Common myeloid progenitor, CD34-positive (primary cell): ENCODE measurements at regions not wholly inside any gene's neighbourhood (a gene's known extent, or its start where the extent isn't known, plus 50 kb on each side); places are given as distances from the start of the nearest gene placed in this dataset.

Experiments
- CTCF ChIA-PET: fragments of 350-600 bp; sonication (Branson Sonifier 250); formaldehyde crosslinking; loops from one replicate; lab custom pipeline; 2021; ENCODE audit warnings: antibody characterized with exemption; lab: Charles Lee
- POLR2A ChIA-PET: fragments of 350-600 bp; sonication (Branson Sonifier 250); formaldehyde crosslinking; loops from one replicate; lab custom pipeline; 2021; ENCODE audit warnings: antibody characterized with exemption; lab: Charles Lee
- DNase-seq, 3 donors: peaks; one replicate each; pipeline versions ENCODE4 v3.0.0 to v3.0.0-alpha.2; 2013
- H3K27ac ChIP-seq, 2 experiments: 1 replicate in 1 of 2; 2 replicates in 1 of 2; pipeline ENCODE4 v1.7.0; 2013; ENCODE audit warnings: inconsistent platforms in 2 of 2, low read length in 2 of 2, mild to moderate bottlenecking in 2 of 2, low read depth in 1 of 2, moderate library complexity in 1 of 2; ENCODE audit not compliant: severe bottlenecking in 2 of 2, insufficient read depth in 1 of 2, poor library complexity in 1 of 2
- H3K27me3 ChIP-seq, 5 experiments: replicated peaks in 2 of 5; 1 replicate in 3 of 5; 2 replicates in 2 of 5; pipeline versions ENCODE4 v1.6.1 to v1.7.0; 2013; ENCODE audit warnings: low read length in 4 of 5, mild to moderate bottlenecking in 2 of 5, moderate library complexity in 2 of 5, inconsistent platforms in 1 of 5; ENCODE audit not compliant: insufficient read depth in 5 of 5, control insufficient read depth in 4 of 5
- H3K36me3 ChIP-seq, 4 experiments: 1 replicate in 2 of 4; 2 replicates in 2 of 4; pipeline versions ENCODE4 v1.6.1 to v1.7.0; 2013; ENCODE audit warnings: low read length in 3 of 4, control low read depth in 1 of 4, mild to moderate bottlenecking in 1 of 4; ENCODE audit not compliant: control insufficient read depth in 4 of 4, insufficient read depth in 4 of 4
- H3K4me1 ChIP-seq, 4 experiments: 1 replicate in 3 of 4; 2 replicates in 1 of 4; pipeline versions ENCODE4 v1.6.1 to v1.7.1; 2013; ENCODE audit warnings: low read length in 3 of 4, mild to moderate bottlenecking in 3 of 4, control low read depth in 1 of 4, inconsistent platforms in 1 of 4, moderate library complexity in 1 of 4; ENCODE audit not compliant: control insufficient read depth in 4 of 4, insufficient read depth in 4 of 4; ENCODE audit errors: control extremely low read depth in 1 of 4
- H3K4me3 ChIP-seq, 7 experiments: 1 replicate in 4 of 7; 2 replicates in 3 of 7; pipeline versions ENCODE4 v1.5.1 to v1.7.0; 2013; ENCODE audit warnings: mild to moderate bottlenecking in 7 of 7, low read length in 6 of 7, moderate library complexity in 6 of 7, inconsistent platforms in 2 of 7, low read depth in 2 of 7, control low read depth in 1 of 7; ENCODE audit not compliant: insufficient read depth in 4 of 7, control insufficient read depth in 1 of 7; ENCODE audit errors: extremely low read depth in 1 of 7
- H3K9me3 ChIP-seq, 5 experiments: 1 replicate in 4 of 5; 2 replicates in 1 of 5; pipeline versions ENCODE4 v1.6.1 to v1.7.1; 2013; ENCODE audit warnings: low read length in 4 of 5, mild to moderate bottlenecking in 2 of 5, inconsistent platforms in 1 of 5, low read depth in 1 of 5, moderate library complexity in 1 of 5; ENCODE audit not compliant: control insufficient read depth in 4 of 5, insufficient read depth in 2 of 5; ENCODE audit errors: control extremely low read depth in 1 of 5
- WGBS: methylation state at CpG from one replicate; pipeline ENCODE4 v1.1.5; 2013; ENCODE audit not compliant: insufficient coverage; 5-methylcytosine and 5-hydroxymethylcytosine counted together

GRCh38 chr13:111611651-111612050 is 291.2 kb downstream of the TEX29 start:
- no peak for DNase-seq
- Histone ChIP-seq H3K4me1 (peaks cover 0 to 16% (median 13%) of the 10 kb centered on the region in 4 experiments), H3K27ac (no peak overlapping the region), H3K36me3 (no peaks in the 10 kb centered on the region), H3K9me3 (peaks cover 0 to 5% (median 2%) of the 10 kb centered on the region in 5 experiments), H3K4me3 (no peak overlapping the region), H3K27me3 (no peaks in the 10 kb centered on the region)
- WGBS: 100% methylated on average over 4 of the region's 6 CpGs
- CTCF ChIA-PET: no interaction called here
- POLR2A ChIA-PET: no interaction called here

DNA sequence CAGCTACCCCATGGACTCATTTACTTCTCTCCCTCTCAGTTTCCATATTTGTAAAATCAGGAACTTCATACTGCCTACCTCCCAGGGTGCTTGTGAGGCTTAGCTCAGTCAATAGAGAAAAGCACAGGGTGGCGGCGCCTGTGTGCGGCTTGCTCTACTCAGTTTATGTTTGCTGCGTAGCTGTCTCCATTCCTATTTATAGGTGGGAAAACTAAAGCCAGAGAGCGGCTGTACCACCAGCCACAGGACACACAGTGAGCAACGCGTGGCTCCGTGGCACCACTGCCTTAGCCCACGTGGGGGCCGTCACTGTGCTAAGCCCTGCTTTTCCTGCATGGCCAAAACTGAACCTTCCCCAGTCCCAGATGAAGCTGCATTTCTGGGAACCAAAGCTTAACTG is 292.4 kb downstream of the TEX29 start:
- Histone ChIP-seq H3K4me3 (no peak overlapping the region), H3K4me1 (peaks cover 0 to 16% (median 13%) of the 10 kb centered on the region in 4 experiments), H3K36me3 (no peaks in the 10 kb centered on the region), H3K27ac (no peak overlapping the region), H3K9me3 (peaks cover 0 to 5% (median 2%) of the 10 kb centered on the region in 5 experiments), H3K27me3 (no peaks in the 10 kb centered on the region)
- ChIA-PET POLR2A (no interaction called here), CTCF (interaction anchor here (1.8 kb wide), 1 partner anchor 17 kb away, joined by 3 read pairs; no protein-coding TSS in a partner anchor)
- no peak for DNase-seq
- 96% methylated on average over 10 of the region's 10 CpGs for WGBS

DNA sequence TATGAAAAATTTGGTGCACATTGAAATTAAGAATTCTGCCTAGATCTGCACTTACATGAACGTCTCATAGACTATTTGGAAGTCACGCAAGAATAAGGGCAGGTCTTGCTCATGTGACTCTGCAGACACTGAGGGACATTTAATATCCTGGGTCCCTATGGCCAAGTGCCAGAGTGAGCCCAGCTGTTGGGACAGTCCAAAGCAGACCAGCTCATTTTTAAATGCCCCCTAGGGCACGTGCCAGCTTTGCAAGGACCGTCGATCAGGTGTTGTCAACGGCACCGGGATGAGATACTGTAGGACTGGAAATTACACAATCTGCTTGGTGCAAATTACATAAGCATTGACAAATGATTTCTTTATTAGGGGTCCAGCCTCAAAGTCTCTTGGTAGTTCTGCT is 293.6 kb downstream of the TEX29 start:
- Histone ChIP-seq H3K4me1 (peaks cover 0 to 16% (median 13%) of the 10 kb centered on the region in 4 experiments), H3K36me3 (no peaks in the 10 kb centered on the region), H3K27me3 (no peaks in the 10 kb centered on the region), H3K27ac (no peak overlapping the region), H3K9me3 (peaks cover 0 to 5% (median 2%) of the 10 kb centered on the region in 5 experiments), H3K4me3 (no peak overlapping the region)
- POLR2A ChIA-PET: no interaction called here
- CTCF ChIA-PET: interaction anchor here (1.1 to 1.8 kb wide), 2 partner anchors 14 to 18 kb away, joined by 3 read pairs; no protein-coding TSS in a partner anchor
- no peak for DNase-seq
- WGBS: 79% methylated on average over 4 of the region's 7 CpGs

DNA sequence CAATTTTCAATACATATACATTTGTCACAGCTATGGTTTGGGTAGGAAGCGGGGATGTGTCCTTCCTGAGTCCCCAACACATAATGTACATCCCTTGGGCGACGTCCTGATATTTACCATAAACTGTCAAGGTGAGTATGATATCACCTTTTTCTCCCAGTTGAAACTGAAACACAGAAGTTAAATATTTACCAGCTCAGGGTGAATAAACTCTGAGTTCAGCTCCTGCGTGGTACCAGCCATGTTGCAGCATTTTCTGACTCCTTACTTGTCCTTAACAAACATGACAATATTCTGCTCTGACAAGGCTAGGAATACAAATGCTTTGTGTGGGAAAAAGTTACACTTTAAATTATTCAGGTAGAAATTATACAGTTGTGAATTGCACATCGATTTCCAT is 294.2 kb downstream of the TEX29 start:
- ChIA-PET POLR2A (interaction anchor here (0.6 kb wide), 1 partner anchor 8 kb away, joined by 3 read pairs; no protein-coding TSS in a partner anchor), CTCF (interaction anchor here (1.1 kb wide), 1 partner anchor 13 kb away, joined by 3 read pairs; no protein-coding TSS in a partner anchor)
- Histone ChIP-seq H3K9me3 (peaks cover 0 to 5% (median 2%) of the 10 kb centered on the region in 5 experiments), H3K4me1 (peaks cover 0 to 14% (median 12%) of the 10 kb centered on the region in 4 experiments), H3K27me3 (no peaks in the 10 kb centered on the region), H3K27ac (no peak overlapping the region), H3K36me3 (no peaks in the 10 kb centered on the region), H3K4me3 (no peak overlapping the region)
- DNase-seq: no peak
- 100% methylated on average over 3 of the region's 5 CpGs for WGBS

DNA sequence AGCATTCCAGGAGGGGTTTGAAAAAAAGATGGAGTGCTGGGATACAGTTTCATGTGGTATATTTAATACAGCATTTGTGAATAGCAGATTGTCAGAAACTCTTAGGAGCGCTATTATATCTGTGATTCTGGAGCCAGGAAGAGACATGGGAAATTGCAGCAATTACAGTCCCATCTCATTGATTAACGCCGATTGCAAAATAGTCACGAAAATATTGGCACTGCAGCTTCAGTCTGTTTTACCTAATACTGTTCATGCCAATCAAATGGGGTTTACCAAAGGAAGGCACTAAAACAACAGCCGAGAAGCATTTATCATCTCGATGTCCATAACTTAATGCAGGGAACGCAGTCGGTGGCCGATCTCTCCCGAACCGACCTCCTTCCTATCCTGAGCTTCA is 295.8 kb downstream of the TEX29 start:
- ChIA-PET CTCF (no interaction called here), POLR2A (no interaction called here)
- Histone ChIP-seq H3K27ac (no peak overlapping the region), H3K9me3 (peaks cover 0 to under 1% (median 0%) of the 10 kb centered on the region in 5 experiments), H3K36me3 (no peaks in the 10 kb centered on the region), H3K4me1 (peaks cover 0 to under 1% (median 0%) of the 10 kb centered on the region in 4 experiments), H3K4me3 (no peak overlapping the region), H3K27me3 (no peaks in the 10 kb centered on the region)
- no peak for DNase-seq
- 99% methylated on average over 6 of the region's 11 CpGs for WGBS

- H3K4me1 ChIP-seq: no peaks in the 10 kb centered on the region
- ChIA-PET CTCF (no interaction called here), POLR2A (interaction anchor here (0.7 kb wide), 1 partner anchor 719 kb away, joined by 4 read pairs; no protein-coding TSS in a partner anchor)
- H3K27me3 ChIP-seq: no peaks in the 10 kb centered on the region
- H3K36me3 ChIP-seq: no peaks in the 10 kb centered on the region
- H3K4me3 ChIP-seq: no peak overlapping the region
- WGBS: 100% methylated on average over 6 of the region's 6 CpGs
- DNase-seq: no peak
- H3K27ac ChIP-seq: no peak overlapping the region
- no peaks in the 10 kb centered on the region for H3K9me3 ChIP-seq
Observed at GRCh38 chr13:111620166-111620565, 299.7 kb downstream of the TEX29 start.

DNA sequence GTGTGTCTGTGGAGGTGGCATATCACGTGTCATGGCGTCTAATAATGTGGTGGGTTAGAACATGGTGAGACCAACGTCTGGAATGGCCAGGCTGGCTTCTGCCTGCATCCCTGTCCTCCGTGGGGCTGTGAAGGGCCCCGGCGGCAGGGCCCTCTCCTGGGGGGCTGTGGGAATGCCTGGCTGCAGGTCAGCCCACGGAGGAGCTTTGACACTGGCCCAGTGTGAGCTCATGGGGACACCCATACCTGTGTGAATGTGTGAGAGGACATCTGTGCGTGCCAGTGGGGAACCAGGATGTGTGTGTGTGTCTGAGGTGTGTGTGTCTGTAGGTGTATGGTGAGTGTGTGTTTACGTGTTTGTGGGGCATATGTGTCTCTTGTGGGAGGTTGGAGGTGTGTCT is 300.1 kb downstream of the TEX29 start:
- no peaks in the 10 kb centered on the region for H3K4me1 ChIP-seq
- WGBS: 96% methylated on average over 8 of the region's 9 CpGs

More for the DNA sequence above, 300.1 kb downstream of the TEX29 start:
- Histone ChIP-seq H3K27ac (no peak overlapping the region), H3K27me3 (no peaks in the 10 kb centered on the region), H3K9me3 (no peaks in the 10 kb centered on the region), H3K4me3 (no peak overlapping the region), H3K36me3 (no peaks in the 10 kb centered on the region)
- CTCF ChIA-PET: no interaction called here
- no peak for DNase-seq
- POLR2A ChIA-PET: interaction anchor here (0.7 kb wide), 1 partner anchor 718 kb away, joined by 4 read pairs; no protein-coding TSS in a partner anchor
